C4-2B (cell line): ENCODE measurements at regions not wholly inside any gene's neighbourhood (a gene's known extent, or its start where the extent isn't known, plus 50 kb on each side); places are given as distances from the start of the nearest gene placed in this dataset.

Experiments used
- ZFX ChIP-seq: fragments of 450-650 bp; IDR thresholded peaks from 2 replicates; pipeline ENCODE4 v1.6.1; 2017
- TF ChIP-seq, protein P1 (sequence below): fragments of 450-650 bp; conservative IDR thresholded peaks from 2 replicates; pipeline ENCODE4 v1.5.1; 2017; ENCODE audit warnings: mild to moderate bottlenecking

DNA sequence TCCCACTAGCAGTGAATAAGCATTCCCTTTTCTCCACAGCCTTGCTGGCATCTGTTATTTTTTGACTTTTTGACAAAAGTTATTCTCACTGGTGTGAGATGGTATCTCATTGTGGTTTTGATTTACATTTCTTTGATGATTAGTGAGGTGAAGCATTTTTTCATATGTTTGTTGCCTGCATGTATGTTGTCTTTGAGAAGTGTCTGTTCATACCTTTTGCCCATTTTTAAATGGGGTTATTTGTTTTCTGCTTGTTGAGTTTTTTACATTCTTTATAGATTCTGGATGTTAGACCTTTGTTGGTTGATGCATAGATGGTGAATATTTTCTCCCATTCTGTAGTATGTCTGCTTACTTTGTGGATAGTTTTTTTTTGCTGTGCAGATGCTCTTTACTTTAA, 171.7 kb downstream of the SREK1 start:
- TF ChIP-seq, protein P1, sequence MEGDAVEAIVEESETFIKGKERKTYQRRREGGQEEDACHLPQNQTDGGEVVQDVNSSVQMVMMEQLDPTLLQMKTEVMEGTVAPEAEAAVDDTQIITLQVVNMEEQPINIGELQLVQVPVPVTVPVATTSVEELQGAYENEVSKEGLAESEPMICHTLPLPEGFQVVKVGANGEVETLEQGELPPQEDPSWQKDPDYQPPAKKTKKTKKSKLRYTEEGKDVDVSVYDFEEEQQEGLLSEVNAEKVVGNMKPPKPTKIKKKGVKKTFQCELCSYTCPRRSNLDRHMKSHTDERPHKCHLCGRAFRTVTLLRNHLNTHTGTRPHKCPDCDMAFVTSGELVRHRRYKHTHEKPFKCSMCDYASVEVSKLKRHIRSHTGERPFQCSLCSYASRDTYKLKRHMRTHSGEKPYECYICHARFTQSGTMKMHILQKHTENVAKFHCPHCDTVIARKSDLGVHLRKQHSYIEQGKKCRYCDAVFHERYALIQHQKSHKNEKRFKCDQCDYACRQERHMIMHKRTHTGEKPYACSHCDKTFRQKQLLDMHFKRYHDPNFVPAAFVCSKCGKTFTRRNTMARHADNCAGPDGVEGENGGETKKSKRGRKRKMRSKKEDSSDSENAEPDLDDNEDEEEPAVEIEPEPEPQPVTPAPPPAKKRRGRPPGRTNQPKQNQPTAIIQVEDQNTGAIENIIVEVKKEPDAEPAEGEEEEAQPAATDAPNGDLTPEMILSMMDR = no peak
- TF ChIP-seq ZFX = no peak
